ENCODE measurements at regions not wholly inside any gene's neighbourhood (a gene's known extent, or its start where the extent isn't known, plus 50 kb on each side); places are given as distances from the start of the nearest gene placed in this dataset.

- TF ChIP-seq CHD7 (IDR thresholded peaks at IDR 0.05; ENCODE audit: insufficient replicate concordance, low read length) (no peak), CTBP2 (IDR thresholded peaks at IDR 0.05; ENCODE audit: borderline replicate concordance, insufficient read depth, insufficient read length, low read length) (no peak), SAP30 (IDR thresholded peaks at IDR 0.05; ENCODE audit: insufficient read depth, insufficient replicate concordance, low read length) (no peak)
These were observed 57.4 kb upstream of the ZNF536 start (continued) for GRCh38 chr19:30314805-30315155.

Data from H1 (cell line).